Muscle of arm (tissue), 1 donor: ENCODE measurements at regions not wholly inside any gene's neighbourhood (a gene's known extent, or its start where the extent isn't known, plus 50 kb on each side); places are given as distances from the start of the nearest gene placed in this dataset.

ENCODE experiments used
- DNase-seq: peaks from one replicate; pipeline ENCODE4 v3.0.0-alpha.2; 2013

DNA sequence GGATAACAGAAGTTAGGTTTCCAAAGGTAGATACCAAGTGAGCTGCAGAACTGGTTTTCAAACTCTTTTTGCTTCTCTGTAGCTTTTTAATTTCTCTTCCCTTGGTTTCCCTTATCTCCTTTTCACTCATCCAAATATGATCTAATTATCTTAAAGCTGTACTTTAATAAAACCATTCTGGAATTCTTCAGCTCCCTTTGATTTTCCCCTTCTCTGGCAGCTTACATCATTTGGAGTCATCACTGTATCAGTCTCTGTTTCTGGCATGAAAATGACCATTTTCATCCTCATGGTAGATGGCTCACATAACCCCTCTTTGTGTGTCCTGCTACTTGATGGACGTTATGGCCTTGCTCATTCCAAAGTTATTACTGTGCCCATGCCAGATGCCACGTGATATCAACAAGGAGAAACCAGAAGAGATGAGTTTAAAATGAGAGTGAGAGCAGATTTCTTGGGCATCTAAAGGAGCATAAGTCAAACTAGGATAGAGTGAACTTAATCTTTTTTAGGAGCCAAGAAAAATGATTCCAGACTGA lies 620.2 kb downstream of the QKI start:
- no peak for DNase-seq

DNA sequence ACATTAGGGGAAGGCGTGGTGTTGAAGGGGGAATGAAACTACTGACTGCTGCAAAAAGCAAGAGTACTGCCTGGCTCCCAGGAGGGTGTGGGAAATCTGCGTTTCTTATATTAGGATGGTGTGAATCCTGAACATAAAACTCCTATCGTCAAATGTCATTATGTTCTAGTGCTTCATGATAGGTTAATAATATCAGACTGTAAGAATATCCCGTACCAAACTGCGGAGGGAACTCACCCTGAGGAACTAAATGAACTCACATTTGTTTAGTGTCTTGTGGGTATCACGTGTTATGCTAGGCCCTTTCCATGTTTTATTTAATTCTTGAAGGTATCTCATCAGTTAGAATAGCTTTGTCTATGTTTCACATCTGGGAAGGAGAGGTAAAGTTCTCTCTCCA lies 610.7 kb downstream of the QKI start:
- DNase-seq: no peak

DNA sequence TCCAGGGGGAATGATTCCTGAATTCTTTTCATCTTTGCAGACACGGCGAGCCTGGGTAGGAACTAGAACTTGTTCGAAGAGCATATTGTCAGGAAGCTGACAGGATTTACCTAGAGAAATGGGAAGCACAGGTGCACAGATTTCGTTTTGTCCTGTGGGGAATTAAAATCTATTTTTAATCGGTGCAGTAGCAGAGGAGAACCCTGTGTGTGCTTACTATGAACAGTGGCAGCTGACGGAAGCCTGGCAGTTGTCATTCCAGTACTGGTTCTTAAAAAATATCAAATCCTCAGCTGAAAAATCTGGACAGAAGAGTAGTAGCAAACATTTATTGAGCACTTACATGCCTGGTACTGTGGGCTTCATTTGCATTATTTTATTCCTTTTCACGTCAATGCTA lies 609.0 kb downstream of the QKI start:
- DNase-seq: no peak

DNA sequence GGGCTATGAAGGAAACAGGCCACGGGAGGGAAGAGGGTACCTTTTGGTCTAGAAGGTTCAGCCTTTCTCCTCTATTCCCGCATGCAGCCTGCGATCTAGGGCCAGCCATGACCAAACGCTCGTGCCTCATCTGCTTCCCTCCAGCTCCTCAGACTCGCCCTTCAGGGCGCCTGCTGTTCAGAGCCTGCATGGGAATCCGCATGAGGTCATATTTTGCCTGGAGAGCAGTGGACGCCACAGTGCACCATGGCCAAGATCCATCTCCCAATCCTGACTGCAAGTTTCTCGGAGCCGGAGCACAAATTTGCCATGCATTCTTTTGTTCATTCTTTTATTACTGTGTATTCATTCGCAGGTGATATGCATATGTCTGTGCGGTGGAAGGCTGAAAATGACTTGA lies 608.1 kb downstream of the QKI start:
- no peak for DNase-seq

DNA sequence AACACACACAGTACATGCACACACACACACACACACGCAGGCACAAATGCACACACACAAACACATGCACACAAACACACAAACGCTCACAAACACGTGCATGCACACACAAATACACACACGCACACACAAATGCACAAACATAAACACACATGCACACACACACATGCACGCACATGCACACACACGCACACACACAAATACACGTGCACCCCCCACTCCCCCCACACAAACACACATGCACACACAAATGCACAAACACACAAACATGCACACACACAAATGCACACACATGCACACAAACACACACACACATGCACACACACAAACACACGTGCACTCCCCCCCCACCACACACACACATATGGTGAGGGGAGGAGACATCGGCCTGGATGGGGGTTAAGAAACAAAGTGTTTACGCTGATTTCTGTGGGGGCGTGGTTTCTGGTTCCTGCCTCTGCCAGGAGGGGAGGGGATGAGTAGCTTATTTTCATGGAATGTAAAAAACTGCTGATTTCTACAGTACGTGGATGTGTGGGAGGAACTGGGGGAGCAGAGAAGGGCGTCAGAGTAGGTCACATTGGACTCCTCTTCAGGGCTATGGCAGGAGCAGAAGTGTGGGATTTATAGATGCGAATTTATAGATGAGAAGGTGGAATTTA lies 607.2 kb downstream of the QKI start:
- no peak for DNase-seq

DNA sequence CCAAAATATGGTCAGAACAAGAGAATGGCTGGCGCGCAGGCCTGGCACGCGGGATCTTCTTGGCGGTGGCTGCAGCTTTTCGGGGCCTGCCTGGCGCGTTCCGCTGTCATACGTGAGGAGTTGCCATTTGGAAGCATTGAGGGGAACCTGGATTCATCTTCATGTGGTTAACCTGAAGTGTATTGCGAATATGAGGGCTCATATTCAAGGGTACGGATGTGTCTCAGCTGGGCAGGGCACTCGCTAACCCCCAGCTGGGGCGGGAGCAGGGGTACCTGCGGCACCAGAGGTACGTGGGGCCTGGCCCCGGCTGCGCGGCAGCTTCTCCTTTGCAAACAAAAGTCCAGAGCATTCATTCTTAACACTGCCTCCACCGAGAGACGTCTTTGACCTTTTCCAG lies 605.6 kb downstream of the QKI start:
- no peak for DNase-seq

DNA sequence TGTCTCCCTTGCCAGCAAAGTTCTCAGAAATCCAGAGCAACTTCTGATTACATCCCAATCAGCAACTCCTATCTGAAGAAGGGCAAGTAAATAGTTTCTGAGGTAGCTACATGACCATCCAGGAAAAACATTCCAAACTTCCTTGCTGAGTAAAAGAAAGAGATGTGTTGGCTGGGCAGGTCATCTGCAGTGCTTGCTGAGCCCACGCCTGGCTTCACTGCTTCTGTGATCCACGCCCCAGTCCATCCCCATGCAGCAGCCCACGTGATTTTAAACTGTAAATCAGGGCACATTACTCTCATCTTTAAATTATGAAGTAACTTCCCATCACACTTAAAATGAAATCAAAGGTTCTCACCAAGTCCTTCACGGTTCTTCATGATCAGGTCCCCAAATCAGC lies 603.6 kb downstream of the QKI start:
- no peak for DNase-seq

DNA sequence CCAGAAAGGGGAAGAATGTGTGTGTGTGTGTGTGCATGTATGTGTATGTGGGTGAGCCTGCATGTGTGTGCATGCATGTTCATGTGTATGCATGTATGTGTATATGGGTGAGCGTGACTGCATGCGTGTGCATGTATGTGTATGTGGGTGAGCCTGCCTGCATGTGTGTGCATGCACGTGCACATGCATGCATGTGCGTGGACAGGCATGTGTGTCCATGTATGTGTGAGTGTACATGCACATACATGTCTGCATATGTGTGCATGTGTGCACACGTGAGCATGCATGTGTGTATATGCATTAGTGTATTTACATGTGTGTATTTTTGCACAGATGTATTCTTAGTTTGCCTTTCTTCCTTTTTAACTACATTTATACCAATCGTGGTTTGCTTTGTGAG lies 601.5 kb downstream of the QKI start:
- no peak for DNase-seq

DNA sequence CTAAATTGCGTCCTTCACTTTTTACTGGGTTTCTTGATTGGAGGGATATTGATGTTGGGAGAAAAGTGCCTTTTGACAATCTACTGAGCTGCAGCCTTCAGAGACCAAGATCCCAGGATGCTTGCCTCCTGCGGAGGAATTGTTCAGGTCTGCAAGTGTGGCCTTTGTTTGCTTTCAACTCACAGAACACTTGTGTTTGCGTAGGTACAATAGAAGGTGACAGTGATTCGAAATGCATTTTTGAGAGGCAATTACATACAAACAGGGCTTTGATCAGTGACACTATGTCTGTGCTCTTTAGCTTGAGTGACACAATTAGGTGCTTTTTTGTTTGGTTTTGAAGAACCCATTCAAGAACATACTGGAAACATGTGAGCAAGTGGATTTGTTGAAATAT lies 600.6 kb downstream of the QKI start:
- DNase-seq: no peak

DNA sequence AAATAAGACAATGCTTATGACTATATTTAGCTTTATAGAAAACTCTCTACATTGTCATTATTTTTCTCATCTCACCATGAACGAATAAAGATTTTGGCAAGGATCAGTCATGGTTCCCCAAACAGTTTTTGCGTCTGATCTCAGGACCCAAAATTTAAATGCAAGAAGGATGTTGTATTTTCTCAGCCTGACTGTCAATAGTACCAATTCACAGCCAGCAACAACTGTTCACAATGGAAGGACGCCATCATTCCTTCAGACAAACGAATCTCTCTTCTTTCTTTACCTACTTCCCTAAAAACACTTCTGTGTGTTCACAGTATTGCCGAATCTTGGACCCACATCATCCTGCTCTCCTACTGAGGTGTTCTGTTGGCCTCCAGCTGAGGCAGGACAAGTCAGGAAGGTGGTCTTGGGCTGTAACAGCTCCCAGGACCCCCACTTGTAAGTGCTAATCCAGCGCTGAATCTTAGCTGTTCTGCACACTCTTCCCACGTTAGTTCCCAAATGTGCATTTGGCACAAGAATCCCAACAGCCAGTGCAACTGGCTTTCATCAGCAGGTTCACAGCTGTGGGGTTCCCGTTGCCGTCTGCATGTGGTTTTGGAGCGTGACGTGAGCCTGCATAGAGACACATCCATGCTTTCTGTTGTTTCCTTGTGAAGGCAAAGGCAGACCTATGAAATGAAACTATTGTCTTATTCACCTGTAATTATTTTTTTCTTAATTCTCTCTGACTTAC lies 600.0 kb downstream of the QKI start:
- DNase-seq: peak; percentile 61

DNA sequence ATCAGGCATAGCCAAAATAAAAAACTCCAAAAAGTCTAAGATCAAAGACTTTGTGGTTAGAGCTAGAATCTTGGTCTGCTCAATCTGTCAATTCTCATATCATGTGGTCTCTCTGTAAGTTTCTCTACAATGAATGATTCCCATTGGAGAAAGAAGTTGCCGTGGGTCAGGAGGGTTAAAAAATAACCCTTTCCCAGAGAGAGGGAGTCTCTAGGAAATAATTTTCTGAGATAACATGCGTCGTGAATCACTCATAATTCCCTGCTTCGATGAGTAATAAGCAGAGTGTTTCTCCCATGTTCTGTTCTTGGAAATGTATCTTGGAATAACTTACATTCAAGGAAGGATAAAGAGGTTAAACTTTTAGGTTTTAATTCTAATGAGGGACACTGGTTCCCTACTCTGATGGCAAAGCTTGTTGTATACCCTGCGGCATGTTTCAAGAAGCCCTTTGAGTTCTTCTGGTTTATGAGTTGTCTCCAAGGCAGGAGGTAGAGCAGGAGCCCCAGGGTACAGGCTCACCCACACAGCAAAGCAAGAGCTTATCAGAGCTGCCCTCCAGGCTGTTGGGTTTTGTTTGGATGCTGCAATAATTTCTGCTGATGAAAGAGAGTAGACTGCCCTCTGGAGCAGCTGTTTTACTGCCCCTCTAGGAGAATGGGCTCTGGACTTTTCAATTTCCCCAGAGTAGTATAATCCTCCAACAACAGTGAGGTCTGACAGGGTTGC lies 599.1 kb downstream of the QKI start:
- DNase-seq: no peak

DNA sequence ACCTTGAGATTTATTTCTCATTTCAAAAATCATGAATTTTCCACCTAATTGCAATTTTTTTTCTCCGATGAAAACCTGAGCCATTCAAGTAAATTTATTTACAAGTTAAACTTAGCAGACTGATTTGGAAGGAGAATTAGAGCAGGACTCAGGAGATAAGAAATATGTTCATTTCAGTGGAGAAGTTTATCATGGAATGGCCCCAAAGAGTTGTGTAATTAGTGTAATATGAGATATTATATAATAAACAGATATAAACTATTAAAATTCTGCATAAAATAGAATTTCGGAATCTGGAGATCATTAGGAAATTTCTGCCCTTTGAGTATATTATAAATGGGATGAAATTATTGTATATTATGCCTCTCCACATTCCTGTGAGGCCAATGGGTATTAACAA lies 596.8 kb downstream of the QKI start:
- DNase-seq: no peak

DNA sequence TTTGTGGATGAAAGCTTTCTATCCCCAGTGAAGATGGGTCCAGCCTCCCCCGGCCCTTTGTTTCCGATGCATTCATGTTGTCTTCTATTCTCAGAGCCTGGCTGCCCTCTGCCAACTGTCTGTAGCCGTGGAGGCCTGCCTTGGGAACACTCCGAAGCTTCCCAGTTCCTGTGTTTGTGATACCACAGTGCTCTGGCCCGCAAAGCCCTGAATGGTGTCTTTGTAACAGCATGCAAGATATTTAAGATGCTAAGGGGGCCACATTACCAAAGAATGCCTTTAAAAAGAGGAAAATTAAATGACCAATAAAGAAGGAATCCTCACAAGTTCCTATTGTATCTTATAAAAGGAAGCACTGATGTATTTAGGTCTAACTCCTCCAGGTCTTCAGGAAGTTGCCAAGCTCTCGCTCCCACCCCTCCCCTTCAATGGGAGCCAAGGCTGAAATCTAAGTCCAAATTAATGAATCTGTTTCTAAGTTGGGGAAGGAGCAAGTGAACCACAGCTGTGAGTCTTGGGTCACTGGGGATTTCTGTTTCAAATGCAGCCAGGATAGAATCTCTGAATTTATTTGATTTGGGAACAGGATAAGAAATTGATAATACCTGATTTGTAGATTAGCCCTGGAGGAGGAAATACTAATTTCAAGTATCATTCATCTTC lies 596.1 kb downstream of the QKI start:
- DNase-seq: peak; percentile 69

DNA sequence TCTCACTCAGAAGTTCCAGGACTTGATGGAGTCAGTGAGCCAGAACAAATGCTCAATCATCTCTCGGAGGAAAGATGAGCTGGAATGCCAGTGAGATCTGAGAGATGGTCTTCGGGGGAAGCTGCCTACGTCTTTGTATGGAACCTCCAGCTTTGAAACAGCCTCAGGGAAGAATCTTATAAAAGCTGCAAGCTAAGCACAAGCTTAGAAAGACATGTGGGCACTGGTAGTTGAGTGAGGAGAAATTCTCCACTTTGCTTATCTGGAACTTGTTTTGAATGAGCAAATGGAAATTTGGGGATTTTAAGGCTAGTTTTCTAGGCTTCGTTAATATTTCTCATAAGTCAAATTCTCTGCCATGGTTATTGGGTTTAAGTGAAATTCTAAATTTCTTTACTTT lies 594.4 kb downstream of the QKI start:
- no peak for DNase-seq

DNA sequence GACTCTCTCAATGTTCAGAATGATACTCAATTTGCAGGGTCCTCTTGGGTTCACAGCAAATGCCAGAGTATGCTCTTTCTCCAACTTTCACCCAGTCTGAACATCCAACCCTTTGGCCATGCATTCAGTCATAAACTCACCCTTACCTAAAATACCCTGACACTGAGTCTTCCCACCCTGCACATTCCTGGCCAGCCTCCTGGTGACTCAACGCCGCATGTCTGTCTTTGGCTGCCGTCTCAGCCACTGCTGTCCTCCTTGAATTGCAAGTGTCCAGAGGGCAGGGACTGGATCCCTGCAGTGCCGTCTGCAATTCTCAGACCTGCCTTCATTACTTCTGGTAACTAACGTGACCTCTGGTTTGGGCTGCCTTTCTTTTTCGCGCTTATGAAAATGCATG lies 593.4 kb downstream of the QKI start:
- DNase-seq: no peak

DNA sequence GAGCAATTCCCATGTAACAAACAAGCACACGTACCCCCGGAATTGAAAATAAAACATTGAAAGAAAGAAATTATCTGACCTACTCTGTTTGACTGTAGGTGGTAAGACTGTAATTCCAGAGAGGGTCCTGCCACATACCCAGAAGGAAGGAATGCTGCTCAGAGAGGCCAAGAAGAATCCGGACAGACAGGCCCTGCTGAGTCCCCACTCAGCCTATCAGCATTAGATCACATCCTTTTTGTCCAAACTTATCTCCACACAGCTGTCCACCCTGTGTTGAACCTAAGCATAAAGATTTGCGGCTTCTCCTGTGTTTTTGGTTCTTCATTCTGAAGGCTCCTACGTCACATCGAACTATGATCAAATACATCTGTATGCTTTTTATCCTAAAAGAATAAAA lies 591.9 kb downstream of the QKI start:
- no peak for DNase-seq

DNA sequence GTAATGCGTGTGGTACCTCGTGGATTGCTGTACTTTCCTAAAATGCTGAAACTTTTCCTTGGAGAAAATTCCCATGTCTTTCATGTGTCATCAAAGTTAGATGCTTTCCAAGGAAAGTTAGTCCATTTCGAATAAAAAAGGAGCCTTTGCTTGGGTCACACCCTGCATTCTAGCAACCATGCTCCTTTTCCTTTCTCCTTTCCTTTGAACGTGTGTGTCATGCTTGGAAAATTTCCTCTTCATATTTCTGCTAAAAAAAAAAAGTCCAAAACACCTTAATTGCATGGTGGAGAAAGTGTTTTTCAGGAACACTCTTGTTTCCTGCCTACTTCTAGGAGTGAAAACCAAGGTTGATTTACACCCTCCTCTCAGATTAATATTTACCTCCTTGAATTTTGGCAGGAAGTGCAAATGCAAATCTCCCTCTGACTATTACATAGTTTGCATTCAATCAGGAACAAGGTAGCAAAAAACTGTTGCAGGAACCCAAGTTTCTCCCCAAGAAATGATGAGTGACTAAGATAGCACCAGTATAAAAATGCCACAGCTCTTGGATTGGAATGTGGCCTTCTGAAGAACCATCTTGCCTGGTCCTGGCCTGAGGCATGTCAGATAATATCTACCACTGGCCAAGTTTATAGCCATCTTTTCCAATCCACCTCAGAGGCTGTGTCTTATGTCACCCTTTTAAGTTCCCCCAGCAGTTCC lies 590.6 kb downstream of the QKI start:
- no peak for DNase-seq

DNA sequence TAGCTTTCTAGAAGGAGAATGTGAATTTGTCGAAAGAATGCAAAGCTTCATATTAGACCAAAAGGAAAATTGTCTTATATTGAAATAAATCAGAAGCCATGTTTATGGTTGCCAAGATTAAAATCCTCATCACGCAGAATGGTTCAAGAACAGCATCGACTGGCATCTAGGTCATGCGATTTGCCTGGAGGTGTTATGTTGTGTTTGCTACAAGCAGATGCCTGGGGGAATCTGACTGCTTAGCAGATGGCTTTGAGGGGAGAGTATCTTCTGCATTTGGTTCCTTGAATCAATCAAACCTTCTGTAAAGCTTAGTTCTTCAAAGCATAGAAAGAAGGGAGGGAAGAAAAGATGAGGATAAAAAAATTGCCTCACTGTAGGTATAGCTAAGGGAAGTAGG lies 585.8 kb downstream of the QKI start:
- no peak for DNase-seq

DNA sequence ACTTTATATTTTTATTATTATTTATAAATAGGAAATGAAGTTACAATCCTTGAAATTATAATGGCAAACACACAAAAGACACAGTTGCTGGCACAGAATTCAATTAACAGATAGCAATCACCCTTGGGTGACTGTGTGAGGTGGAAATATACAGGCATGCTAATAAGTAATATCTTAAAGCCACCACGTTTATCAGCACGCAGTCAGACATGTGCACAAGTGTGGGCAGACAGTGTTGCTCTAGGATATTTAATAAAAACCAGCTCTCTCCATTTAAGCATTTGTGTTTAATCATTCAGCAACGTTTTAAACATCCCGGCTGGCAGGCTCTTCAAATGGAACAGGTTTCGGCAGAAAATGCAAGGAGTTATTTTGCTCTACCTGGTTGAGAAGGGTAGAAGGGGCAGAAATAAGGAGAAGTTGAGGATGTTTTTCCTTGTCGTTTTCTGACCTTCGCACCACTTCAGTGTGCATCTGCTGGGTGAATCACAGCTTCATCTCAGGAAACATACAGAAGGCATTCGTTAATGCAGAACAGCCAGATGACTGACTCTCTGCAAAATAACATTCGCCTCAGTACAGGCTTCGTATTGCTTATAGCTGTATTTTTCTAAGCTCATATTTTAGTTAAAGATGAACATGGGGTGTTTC lies 585.1 kb downstream of the QKI start:
- no peak for DNase-seq

DNA sequence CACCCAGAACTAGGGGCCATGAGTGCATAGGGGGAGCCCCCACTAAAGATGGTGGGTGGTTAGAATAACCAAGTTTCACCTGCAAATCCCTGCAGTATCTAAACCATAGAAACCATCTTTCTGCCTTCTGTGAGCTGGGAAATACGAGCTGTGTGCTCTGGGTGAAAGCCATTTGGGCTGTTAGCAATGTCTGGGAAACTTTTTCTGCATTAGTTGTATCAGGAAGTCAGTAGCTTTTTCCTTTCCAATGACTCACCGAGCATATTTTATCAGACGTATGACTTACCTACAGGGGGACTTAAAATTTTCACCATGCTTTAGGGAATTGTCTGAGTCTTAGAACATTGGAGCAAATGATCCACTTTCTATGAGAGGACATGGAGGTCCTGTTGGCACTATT lies 584.0 kb downstream of the QKI start:
- DNase-seq: peak; percentile 31

DNA sequence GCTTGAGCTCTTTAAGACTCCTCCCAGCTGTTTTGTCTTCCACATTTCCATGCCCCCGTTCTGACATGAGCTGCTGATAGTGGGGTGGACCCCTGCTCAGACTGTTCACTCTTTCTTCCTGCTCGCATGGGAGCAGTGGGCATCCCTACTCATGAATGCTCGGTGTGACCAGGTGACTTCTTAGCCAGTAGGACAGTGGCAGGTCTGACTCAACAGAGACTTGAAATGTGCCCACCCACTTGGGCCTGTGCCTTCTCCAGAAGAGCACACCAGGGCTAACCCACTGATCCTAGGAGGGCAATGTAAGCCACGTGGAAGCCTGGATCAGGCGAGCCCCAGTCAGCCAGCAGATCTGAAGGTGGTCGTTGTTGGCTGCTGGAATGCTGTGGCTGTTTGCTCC lies 582.0 kb downstream of the QKI start:
- DNase-seq: no peak
